ENCODE measurements at regions not wholly inside any gene's neighbourhood (a gene's known extent, or its start where the extent isn't known, plus 50 kb on each side); places are given as distances from the start of the nearest gene placed in this dataset.

- TF ChIP-seq POLR2A (IDR thresholded peaks at IDR 0.05): no peak
- TF ChIP-seq, protein P1, sequence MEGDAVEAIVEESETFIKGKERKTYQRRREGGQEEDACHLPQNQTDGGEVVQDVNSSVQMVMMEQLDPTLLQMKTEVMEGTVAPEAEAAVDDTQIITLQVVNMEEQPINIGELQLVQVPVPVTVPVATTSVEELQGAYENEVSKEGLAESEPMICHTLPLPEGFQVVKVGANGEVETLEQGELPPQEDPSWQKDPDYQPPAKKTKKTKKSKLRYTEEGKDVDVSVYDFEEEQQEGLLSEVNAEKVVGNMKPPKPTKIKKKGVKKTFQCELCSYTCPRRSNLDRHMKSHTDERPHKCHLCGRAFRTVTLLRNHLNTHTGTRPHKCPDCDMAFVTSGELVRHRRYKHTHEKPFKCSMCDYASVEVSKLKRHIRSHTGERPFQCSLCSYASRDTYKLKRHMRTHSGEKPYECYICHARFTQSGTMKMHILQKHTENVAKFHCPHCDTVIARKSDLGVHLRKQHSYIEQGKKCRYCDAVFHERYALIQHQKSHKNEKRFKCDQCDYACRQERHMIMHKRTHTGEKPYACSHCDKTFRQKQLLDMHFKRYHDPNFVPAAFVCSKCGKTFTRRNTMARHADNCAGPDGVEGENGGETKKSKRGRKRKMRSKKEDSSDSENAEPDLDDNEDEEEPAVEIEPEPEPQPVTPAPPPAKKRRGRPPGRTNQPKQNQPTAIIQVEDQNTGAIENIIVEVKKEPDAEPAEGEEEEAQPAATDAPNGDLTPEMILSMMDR (IDR thresholded peaks at IDR 0.05): no peak
- TF ChIP-seq POLR2AphosphoS5 (IDR thresholded peaks at IDR 0.05): no peak
Observed at GRCh38 chr3:22734756-22735155, 468.4 kb upstream of the UBE2E2 start.

All from gastroesophageal sphincter (tissue), 3 donors.